Gastroesophageal sphincter (tissue), 3 donors: ENCODE measurements at regions not wholly inside any gene's neighbourhood (a gene's known extent, or its start where the extent isn't known, plus 50 kb on each side); places are given as distances from the start of the nearest gene placed in this dataset.

Experiments used
- POLR2A ChIP-seq, 2 donors: fragments of 450-650 bp; IDR thresholded peaks; one replicate each; pipeline ENCODE4 v1.6.1; 2017; ENCODE audit warnings: antibody characterized with exemption in 2 of 2, mild to moderate bottlenecking in 2 of 2, moderate library complexity in 1 of 2
- POLR2AphosphoS5 ChIP-seq: sonication (generic); formaldehyde crosslinking; IDR thresholded peaks from one replicate; pipeline ENCODE4 v1.6.1; 2017; ENCODE audit warnings: antibody characterized with exemption
- TF ChIP-seq, protein P1 (sequence below), 4 experiments: fragments of 200-600 bp in 2 of 4; fragments of 450-650 bp in 2 of 4; sonication (generic) in 1 of 4; IDR thresholded peaks; one replicate each; pipeline ENCODE4 v1.5.1; 2017 to 2019; ENCODE audit warnings: antibody characterized with exemption in 4 of 4, mild to moderate bottlenecking in 2 of 4, moderate library complexity in 2 of 4

DNA sequence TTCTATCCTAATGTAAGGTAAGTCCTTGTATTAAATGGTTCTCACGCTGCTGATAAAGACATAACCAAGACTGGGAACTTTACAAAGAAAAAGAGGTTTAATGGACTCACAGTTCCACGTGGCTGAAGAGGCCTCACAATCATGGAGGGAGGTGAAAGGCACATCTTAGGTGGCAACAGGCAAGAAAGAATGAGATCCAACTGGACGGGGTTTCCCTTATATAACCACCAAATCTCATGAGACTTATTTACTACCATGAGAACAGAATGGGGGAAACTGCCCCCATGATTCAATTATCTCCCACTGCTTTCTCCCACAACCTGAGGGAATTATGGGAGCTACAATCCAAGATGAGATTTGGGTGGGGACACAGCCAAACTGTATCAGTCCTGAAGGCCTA lies 136.6 kb downstream of the HTR1B start:
- TF ChIP-seq, protein P1, sequence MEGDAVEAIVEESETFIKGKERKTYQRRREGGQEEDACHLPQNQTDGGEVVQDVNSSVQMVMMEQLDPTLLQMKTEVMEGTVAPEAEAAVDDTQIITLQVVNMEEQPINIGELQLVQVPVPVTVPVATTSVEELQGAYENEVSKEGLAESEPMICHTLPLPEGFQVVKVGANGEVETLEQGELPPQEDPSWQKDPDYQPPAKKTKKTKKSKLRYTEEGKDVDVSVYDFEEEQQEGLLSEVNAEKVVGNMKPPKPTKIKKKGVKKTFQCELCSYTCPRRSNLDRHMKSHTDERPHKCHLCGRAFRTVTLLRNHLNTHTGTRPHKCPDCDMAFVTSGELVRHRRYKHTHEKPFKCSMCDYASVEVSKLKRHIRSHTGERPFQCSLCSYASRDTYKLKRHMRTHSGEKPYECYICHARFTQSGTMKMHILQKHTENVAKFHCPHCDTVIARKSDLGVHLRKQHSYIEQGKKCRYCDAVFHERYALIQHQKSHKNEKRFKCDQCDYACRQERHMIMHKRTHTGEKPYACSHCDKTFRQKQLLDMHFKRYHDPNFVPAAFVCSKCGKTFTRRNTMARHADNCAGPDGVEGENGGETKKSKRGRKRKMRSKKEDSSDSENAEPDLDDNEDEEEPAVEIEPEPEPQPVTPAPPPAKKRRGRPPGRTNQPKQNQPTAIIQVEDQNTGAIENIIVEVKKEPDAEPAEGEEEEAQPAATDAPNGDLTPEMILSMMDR (IDR thresholded peaks at IDR 0.05), result no peak
- no peak for TF ChIP-seq POLR2AphosphoS5
- TF ChIP-seq POLR2A (IDR thresholded peaks at IDR 0.05), result no peak
